ENCODE measurements at regions not wholly inside any gene's neighbourhood (a gene's known extent, or its start where the extent isn't known, plus 50 kb on each side); places are given as distances from the start of the nearest gene placed in this dataset.
"Not testable (repeated sequence)": the region's sequence is repeated elsewhere in the genome, so short reads cannot be mapped to it uniquely, and the experiment has no call there.

DNA sequence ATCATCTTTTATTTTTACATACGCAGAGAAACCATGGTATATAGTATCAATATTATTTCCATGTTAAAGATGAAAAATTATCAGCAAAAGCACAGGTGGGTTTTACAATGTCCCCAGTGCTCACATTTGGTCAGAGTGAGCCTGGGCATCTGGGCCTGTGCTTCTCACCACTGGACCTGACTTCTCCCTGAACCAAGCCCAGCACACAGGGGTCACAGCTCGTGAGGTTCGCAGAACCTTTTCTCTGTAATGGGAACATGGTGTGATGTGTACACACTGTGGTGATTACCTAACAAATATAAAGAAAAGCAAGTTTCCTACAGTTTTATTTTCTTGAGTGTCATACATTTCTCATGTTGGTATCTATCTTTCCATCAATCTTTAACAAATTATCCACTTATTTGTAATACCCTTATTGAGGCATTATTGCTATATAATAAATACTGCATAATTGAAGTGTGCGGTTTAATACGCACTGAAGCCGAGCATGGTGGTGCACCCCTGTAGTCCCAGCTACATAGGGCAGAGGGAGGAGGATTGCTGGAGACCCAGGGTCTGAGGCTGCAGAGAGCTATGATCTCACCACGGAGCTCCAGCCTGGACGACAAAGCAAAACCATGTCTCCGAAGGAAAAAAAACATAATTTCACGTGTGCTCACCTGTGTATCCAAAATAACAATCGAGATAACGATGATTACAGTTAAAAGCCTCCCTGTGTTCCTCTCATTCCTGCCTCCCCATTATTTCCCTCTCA is 743.2 kb downstream of the TMEM121 start:
- H3K9me3 ChIP-seq (ENCODE audit: insufficient read depth, low read depth, low read length), result no peaks in the 10 kb centered on the region
- Mint-ChIP-seq H3K4me3 (ENCODE audit: unreplicated experiment) (no peak overlapping the region), H3K27me3 (ENCODE audit: low read depth, unreplicated experiment) (no peaks in the 10 kb centered on the region), H3K4me1 (ENCODE audit: low read depth, unreplicated experiment) (no peaks in the 10 kb centered on the region), H3K36me3 (ENCODE audit: low read depth, unreplicated experiment) (no peaks in the 10 kb centered on the region), H3K9me3 (ENCODE audit: unreplicated experiment) (peaks cover 4% of the 10 kb centered on the region), H3K27ac (ENCODE audit: unreplicated experiment) (no peak overlapping the region)
- H4K20me1 ChIP-seq (ENCODE audit: insufficient read depth, low read length), result no peaks in the 10 kb centered on the region
- DNase-seq (ENCODE audit: low read depth) (no peak), FAIRE-seq (no peak)
- no peaks in the 10 kb centered on the region for H3K36me3 ChIP-seq (ENCODE audit: insufficient read depth, low read length)
- H3K27ac ChIP-seq (ENCODE audit: low read depth, low read length), result no peak overlapping the region
- H3K27me3 ChIP-seq (ENCODE audit: insufficient read depth, low read length), result no peaks in the 10 kb centered on the region
- H3K9ac ChIP-seq (ENCODE audit: low read length), result no peak overlapping the region
- no peaks in the 10 kb centered on the region for H3K4me1 ChIP-seq (ENCODE audit: insufficient read depth, low read length)
- no peak overlapping the region for H3K4me3 ChIP-seq (ENCODE audit: insufficient read depth, low read depth, low read length)
- H3K4me2 ChIP-seq (ENCODE audit: low read length), result no peak overlapping the region
- H3K79me2 ChIP-seq (ENCODE audit: insufficient read depth, low read length), result no peaks in the 10 kb centered on the region
- no peak for TF ChIP-seq EZH2 (IDR thresholded peaks at IDR 0.05; ENCODE audit: insufficient read depth, low read length)
- TF ChIP-seq, protein P1, sequence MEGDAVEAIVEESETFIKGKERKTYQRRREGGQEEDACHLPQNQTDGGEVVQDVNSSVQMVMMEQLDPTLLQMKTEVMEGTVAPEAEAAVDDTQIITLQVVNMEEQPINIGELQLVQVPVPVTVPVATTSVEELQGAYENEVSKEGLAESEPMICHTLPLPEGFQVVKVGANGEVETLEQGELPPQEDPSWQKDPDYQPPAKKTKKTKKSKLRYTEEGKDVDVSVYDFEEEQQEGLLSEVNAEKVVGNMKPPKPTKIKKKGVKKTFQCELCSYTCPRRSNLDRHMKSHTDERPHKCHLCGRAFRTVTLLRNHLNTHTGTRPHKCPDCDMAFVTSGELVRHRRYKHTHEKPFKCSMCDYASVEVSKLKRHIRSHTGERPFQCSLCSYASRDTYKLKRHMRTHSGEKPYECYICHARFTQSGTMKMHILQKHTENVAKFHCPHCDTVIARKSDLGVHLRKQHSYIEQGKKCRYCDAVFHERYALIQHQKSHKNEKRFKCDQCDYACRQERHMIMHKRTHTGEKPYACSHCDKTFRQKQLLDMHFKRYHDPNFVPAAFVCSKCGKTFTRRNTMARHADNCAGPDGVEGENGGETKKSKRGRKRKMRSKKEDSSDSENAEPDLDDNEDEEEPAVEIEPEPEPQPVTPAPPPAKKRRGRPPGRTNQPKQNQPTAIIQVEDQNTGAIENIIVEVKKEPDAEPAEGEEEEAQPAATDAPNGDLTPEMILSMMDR (IDR thresholded peaks at IDR 0.05; ENCODE audit: insufficient read depth, low read depth, low read length), result no peak
- H2AFZ ChIP-seq (ENCODE audit: low read depth, low read length), result no peak overlapping the region

DNA sequence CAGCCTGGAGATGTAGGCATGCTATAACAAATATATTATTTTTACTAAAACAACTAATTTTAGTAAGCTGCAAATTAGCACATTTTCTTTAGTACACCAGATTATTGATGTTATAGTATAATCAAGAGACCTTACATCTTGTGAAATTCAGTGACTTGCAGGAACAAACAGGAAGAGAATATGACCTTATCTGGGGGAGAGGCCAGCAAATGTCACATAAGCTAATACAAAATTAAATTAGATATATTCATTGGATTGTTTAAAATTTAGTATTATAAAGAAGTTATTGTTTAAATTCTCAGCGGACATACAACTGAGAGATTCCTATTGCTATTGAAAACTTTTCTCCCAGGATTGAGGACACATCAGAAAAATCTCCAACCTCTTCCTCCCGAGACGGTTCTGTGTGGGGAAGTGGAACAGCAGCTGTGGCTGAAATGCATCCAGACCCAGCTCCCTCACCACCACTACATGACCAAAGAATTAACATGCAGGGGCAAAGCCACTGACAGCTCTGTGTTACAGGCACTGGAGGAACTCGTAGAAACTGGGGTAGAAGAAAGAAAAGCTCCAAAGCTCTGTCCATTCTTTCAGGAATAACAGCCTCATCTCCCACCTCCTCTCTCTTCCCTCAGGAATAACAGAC is 744.2 kb downstream of the TMEM121 start:
- H3K4me3 Mint-ChIP-seq (ENCODE audit: unreplicated experiment); H3K36me3 ChIP-seq (ENCODE audit: insufficient read depth, low read length); H3K9me3 ChIP-seq (ENCODE audit: insufficient read depth, low read depth, low read length); H3K27ac ChIP-seq (ENCODE audit: low read depth, low read length); H2AFZ ChIP-seq (ENCODE audit: low read depth, low read length); H3K4me1 ChIP-seq (ENCODE audit: insufficient read depth, low read length); FAIRE-seq; H3K27me3 ChIP-seq (ENCODE audit: insufficient read depth, low read length); H3K27me3 Mint-ChIP-seq (ENCODE audit: low read depth, unreplicated experiment); H3K4me1 Mint-ChIP-seq (ENCODE audit: low read depth, unreplicated experiment); H3K27ac Mint-ChIP-seq (ENCODE audit: unreplicated experiment); H3K79me2 ChIP-seq (ENCODE audit: insufficient read depth, low read length); DNase-seq (ENCODE audit: low read depth); H3K4me2 ChIP-seq (ENCODE audit: low read length); H3K36me3 Mint-ChIP-seq (ENCODE audit: low read depth, unreplicated experiment); H4K20me1 ChIP-seq (ENCODE audit: insufficient read depth, low read length); H3K4me3 ChIP-seq (ENCODE audit: insufficient read depth, low read depth, low read length); H3K9ac ChIP-seq (ENCODE audit: low read length); H3K9me3 Mint-ChIP-seq (ENCODE audit: unreplicated experiment): not testable (repeated sequence)

DNA sequence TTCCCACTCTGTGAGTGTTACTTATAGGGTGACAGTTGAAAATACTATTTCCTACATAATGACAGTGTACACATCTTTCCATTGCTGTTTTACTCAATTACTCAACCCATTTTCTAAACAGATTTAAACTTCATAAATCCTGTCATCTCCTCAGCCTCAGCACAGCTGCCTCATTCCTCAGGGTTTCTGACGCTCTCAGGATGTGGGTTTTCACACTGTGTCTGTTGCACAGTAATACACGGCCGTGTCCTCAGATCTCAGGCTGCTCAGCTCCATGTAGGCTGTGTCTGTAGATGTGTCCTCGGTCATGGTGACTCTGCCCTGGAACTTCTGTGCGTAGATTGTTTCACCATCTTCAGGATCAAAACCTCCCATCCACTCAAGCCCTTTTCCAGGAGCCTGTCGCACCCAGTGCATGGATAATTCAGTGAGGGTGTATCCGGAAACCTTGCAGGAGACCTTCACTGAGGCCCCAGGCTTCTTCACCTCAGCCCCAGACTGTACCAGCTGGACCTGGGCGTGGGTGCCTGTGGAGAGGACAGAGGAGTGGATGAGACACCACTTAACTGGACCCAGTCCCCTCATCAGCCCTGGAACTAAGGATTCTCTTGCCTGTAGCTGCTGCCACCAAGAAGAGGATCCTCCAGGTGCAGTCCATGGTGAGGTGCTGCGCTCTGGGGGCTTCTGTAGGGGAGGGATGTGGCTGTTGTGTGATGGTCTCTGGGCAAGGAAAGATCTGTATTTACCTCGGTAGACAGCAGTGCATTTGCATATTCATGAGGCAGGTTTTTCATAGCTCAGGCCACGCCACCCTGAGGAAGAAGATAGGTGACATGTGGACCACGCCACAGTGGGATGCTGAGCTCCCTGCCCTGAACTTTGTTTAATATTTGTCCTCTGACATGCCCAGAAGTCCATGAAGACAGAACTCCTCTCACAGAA is 750.2 kb downstream of the TMEM121 start:
- no peak overlapping the region for H3K9ac ChIP-seq (ENCODE audit: low read length)
- H3K36me3 ChIP-seq (ENCODE audit: insufficient read depth, low read length), result no peaks in the 10 kb centered on the region
- Mint-ChIP-seq H3K36me3 (ENCODE audit: low read depth, unreplicated experiment) (no peaks in the 10 kb centered on the region), H3K9me3 (ENCODE audit: unreplicated experiment) (peaks cover 13% of the 10 kb centered on the region), H3K4me1 (ENCODE audit: low read depth, unreplicated experiment) (no peaks in the 10 kb centered on the region), H3K4me3 (ENCODE audit: unreplicated experiment) (no peak overlapping the region), H3K27ac (ENCODE audit: unreplicated experiment) (no peak overlapping the region), H3K27me3 (ENCODE audit: low read depth, unreplicated experiment) (no peaks in the 10 kb centered on the region)
- H3K27me3 ChIP-seq (ENCODE audit: insufficient read depth, low read length), result no peaks in the 10 kb centered on the region
- H2AFZ ChIP-seq (ENCODE audit: low read depth, low read length), result no peak overlapping the region
- FAIRE-seq (no peak), DNase-seq (ENCODE audit: low read depth) (no peak)
- H3K27ac ChIP-seq (ENCODE audit: low read depth, low read length), result no peak overlapping the region
- H3K4me1 ChIP-seq (ENCODE audit: insufficient read depth, low read length), result no peaks in the 10 kb centered on the region
- H3K9me3 ChIP-seq (ENCODE audit: insufficient read depth, low read depth, low read length), result peaks cover 3% of the 10 kb centered on the region
- H3K4me2 ChIP-seq (ENCODE audit: low read length), result no peak overlapping the region
- TF ChIP-seq, protein P1 (IDR thresholded peaks at IDR 0.05; ENCODE audit: insufficient read depth, low read depth, low read length), result no peak
- no peak for TF ChIP-seq EZH2 (IDR thresholded peaks at IDR 0.05; ENCODE audit: insufficient read depth, low read length)
- no peaks in the 10 kb centered on the region for H4K20me1 ChIP-seq (ENCODE audit: insufficient read depth, low read length)
- no peak overlapping the region for H3K4me3 ChIP-seq (ENCODE audit: insufficient read depth, low read depth, low read length)
- no peaks in the 10 kb centered on the region for H3K79me2 ChIP-seq (ENCODE audit: insufficient read depth, low read length)
